Esophagus squamous epithelium (tissue), 5 donors: ENCODE measurements at regions not wholly inside any gene's neighbourhood (a gene's known extent, or its start where the extent isn't known, plus 50 kb on each side); places are given as distances from the start of the nearest gene placed in this dataset.

ENCODE experiments used
- DNase-seq: peaks from one replicate; lab custom pipeline; 2025; lab: John Stamatoyannopoulos, UW
- H3K27ac ChIP-seq, 4 donors: fragments of 200-600 bp; sonication (generic); one replicate each; pipeline ENCODE4 v1.5.1; 2016 to 2019; ENCODE audit warnings: mild to moderate bottlenecking in 1 of 4
- H3K27me3 ChIP-seq, 4 donors: fragments of 200-600 bp; sonication (generic); 1 replicate in 3 of 4; 2 replicates in 1 of 4; pipeline versions ENCODE4 v1.5.1 to v1.6.0; 2017 to 2021; ENCODE audit warnings: antibody characterized with exemption in 1 of 4
- H3K36me3 ChIP-seq, 3 donors: fragments of 200-600 bp; sonication (generic); one replicate each; pipeline ENCODE4 v1.5.1; 2016 to 2019
- H3K4me1 ChIP-seq, 3 donors: fragments of 200-600 bp; sonication (generic); one replicate each; pipeline ENCODE4 v1.5.1; 2017 to 2019
- H3K4me3 ChIP-seq, 4 donors: fragments of 200-600 bp; sonication (generic); 1 replicate in 3 of 4; 2 replicates in 1 of 4; pipeline ENCODE4 v1.5.1; 2016 to 2019; ENCODE audit warnings: mild to moderate bottlenecking in 2 of 4, moderate library complexity in 1 of 4
- H3K9me3 ChIP-seq, 3 donors: fragments of 200-600 bp; sonication (generic); one replicate each; pipeline ENCODE4 v1.5.1; 2016 to 2019
- CTCF ChIP-seq, 6 experiments: fragments of 450-650 bp in 4 of 6; fragments of 200-600 bp in 2 of 6; sonication (generic) in 2 of 6; IDR thresholded peaks; one replicate each; pipeline ENCODE4 v1.5.1; 2016 to 2019; ENCODE audit warnings: antibody characterized with exemption in 6 of 6, mild to moderate bottlenecking in 4 of 6, moderate library complexity in 4 of 6
- POLR2A ChIP-seq, 4 donors: fragments of 450-650 bp; IDR thresholded peaks; one replicate each; pipeline ENCODE4 v1.6.1; 2017; ENCODE audit warnings: antibody characterized with exemption in 4 of 4, mild to moderate bottlenecking in 4 of 4, moderate library complexity in 3 of 4
- WGBS, 2 donors: methylation state at CpG; one replicate each; pipeline ENCODE4 v1.1.5; 2018; 5-methylcytosine and 5-hydroxymethylcytosine counted together
- intact Hi-C: fragments of 100-400 bp; cut with DNase I; formaldehyde crosslinking; loops from one replicate; pipeline ENCODE4 v1.15.0; 2022
- donor health status: DM: yes; HTN: yes; CAD: no.

- Histone ChIP-seq H3K4me3 (no peak overlapping the region), H3K9me3 (no peaks in the 10 kb centered on the region), H3K27me3 (no peaks in the 10 kb centered on the region), H3K27ac (no peak overlapping the region), H3K36me3 (no peaks in the 10 kb centered on the region), H3K4me1 (peaks cover 0 to 11% (median 0%) of the 10 kb centered on the region in 3 donors)
- 82 to 93% methylated on average over 7 to 9 of the region's 9 CpGs for WGBS, 2 donors
- TF ChIP-seq CTCF (IDR thresholded peaks at IDR 0.05) (no peak), POLR2A (IDR thresholded peaks at IDR 0.05) (no peak)
- no peak for DNase-seq
- intact Hi-C loops = no loop called here
These were observed 58.6 kb upstream of the JCAD start for GRCh38 chr10:30117812-30118501.

- intact Hi-C loops = no loop called here
- Histone ChIP-seq H3K27me3 (no peaks in the 10 kb centered on the region), H3K36me3 (no peaks in the 10 kb centered on the region), H3K27ac (no peak overlapping the region), H3K4me1 (peaks cover 0 to 11% (median 0%) of the 10 kb centered on the region in 3 donors), H3K9me3 (no peaks in the 10 kb centered on the region), H3K4me3 (no peak overlapping the region)
- 42 to 53% methylated on average over 4 to 7 of the region's 7 CpGs for WGBS, 2 donors
- TF ChIP-seq POLR2A (IDR thresholded peaks at IDR 0.05) = no peak
- TF ChIP-seq CTCF (IDR thresholded peaks at IDR 0.05) = no peak
- DNase-seq = no peak
These were observed 56.7 kb upstream of the JCAD start for GRCh38 chr10:30116041-30116491.

GRCh38 chr10:30115626-30115940 lies 56.2 kb upstream of the JCAD start:
- Histone ChIP-seq H3K27ac (no peak overlapping the region), H3K4me3 (no peak overlapping the region), H3K4me1 (peaks cover 0 to 11% (median 0%) of the 10 kb centered on the region in 3 donors), H3K9me3 (no peaks in the 10 kb centered on the region), H3K27me3 (no peaks in the 10 kb centered on the region), H3K36me3 (no peaks in the 10 kb centered on the region)
- no peak for TF ChIP-seq POLR2A (IDR thresholded peaks at IDR 0.05)
- TF ChIP-seq CTCF (IDR thresholded peaks at IDR 0.05) = no peak
- DNase-seq = no peak
- 50 to 62% methylated on average over 6 of the region's 6 CpGs for WGBS, 2 donors
- intact Hi-C loops = no loop called here

GRCh38 chr10:30114881-30115625 lies 55.7 kb upstream of the JCAD start:
- H3K27ac ChIP-seq = no peak overlapping the region
- intact Hi-C loops = no loop called here
- H3K27me3 ChIP-seq = no peaks in the 10 kb centered on the region
- TF ChIP-seq CTCF (IDR thresholded peaks at IDR 0.05) (no peak), POLR2A (IDR thresholded peaks at IDR 0.05) (no peak)
- H3K36me3 ChIP-seq = no peaks in the 10 kb centered on the region
- DNase-seq = no peak
- WGBS, 2 donors = 17 to 23% methylated on average over 13 of the region's 13 CpGs
- H3K9me3 ChIP-seq = no peaks in the 10 kb centered on the region
- no peak overlapping the region for H3K4me3 ChIP-seq
- peaks cover 0 to 11% (median 0%) of the 10 kb centered on the region in 3 donors for H3K4me1 ChIP-seq

- 31 to 37% methylated on average over 1 of the region's 1 CpG for WGBS, 2 donors
These were observed 55.0 kb upstream of the JCAD start for GRCh38 chr10:30114401-30114800.

More at GRCh38 chr10:30114401-30114800, 55.0 kb upstream of the JCAD start:
- intact Hi-C loops = no loop called here
- Histone ChIP-seq H3K36me3 (no peaks in the 10 kb centered on the region), H3K9me3 (no peaks in the 10 kb centered on the region), H3K27ac (no peak overlapping the region), H3K4me3 (no peak overlapping the region), H3K27me3 (no peaks in the 10 kb centered on the region), H3K4me1 (peaks cover 0 to 11% (median 0%) of the 10 kb centered on the region in 3 donors)
- TF ChIP-seq POLR2A (IDR thresholded peaks at IDR 0.05) (no peak), CTCF (IDR thresholded peaks at IDR 0.05) (no peak)
- no peak for DNase-seq
